HFFc6 (cell line): ENCODE measurements at regions not wholly inside any gene's neighbourhood (a gene's known extent, or its start where the extent isn't known, plus 50 kb on each side); places are given as distances from the start of the nearest gene placed in this dataset.
A peak's percentile ranks its signal among the peaks of the same experiment; 100 is the strongest.

Experiments
- DNase-seq: peaks from one replicate; pipeline ENCODE4 v3.0.0-alpha.2; 2018
- H3K27ac Mint-ChIP-seq: 2 replicates; pipeline ENCODE4 v1.8.0; 2020; ENCODE audit warnings: mild to moderate bottlenecking, mixed read lengths
- H3K27me3 Mint-ChIP-seq: 2 replicates; pipeline ENCODE4 v1.8.0; 2021; ENCODE audit warnings: mild to moderate bottlenecking, moderate library complexity, mixed read lengths; ENCODE audit not compliant: insufficient read depth
- H3K36me3 Mint-ChIP-seq: 2 replicates; pipeline ENCODE4 v1.8.0; 2021; ENCODE audit warnings: low read depth, mixed read lengths
- H3K4me1 Mint-ChIP-seq: 2 replicates; pipeline ENCODE4 v1.8.0; 2020; ENCODE audit warnings: low read depth, mixed read lengths
- H3K4me3 Mint-ChIP-seq: 2 replicates; pipeline ENCODE4 v1.8.0; 2020; ENCODE audit warnings: mild to moderate bottlenecking, moderate library complexity, mixed read lengths
- H3K9me3 Mint-ChIP-seq: 2 replicates; pipeline ENCODE4 v1.8.0; 2020; ENCODE audit warnings: mild to moderate bottlenecking, mixed read lengths
- CTCF ChIP-seq: fragments of 200-600 bp; sonication (generic); IDR thresholded peaks from 2 replicates; pipeline ENCODE4 v1.5.0; 2021; ENCODE audit warnings: antibody characterized with exemption, mild to moderate bottlenecking

GRCh38 chr2:234324116-234324515 lies 172.8 kb downstream of the ARL4C start:
- no peak for DNase-seq
- TF ChIP-seq CTCF = no peak
- H3K27ac Mint-ChIP-seq = no peak overlapping the region
- no peaks in the 10 kb centered on the region for H3K36me3 Mint-ChIP-seq
- no peaks in the 10 kb centered on the region for H3K4me1 Mint-ChIP-seq
- no peaks in the 10 kb centered on the region for H3K9me3 Mint-ChIP-seq
- peaks cover 22% of the 10 kb centered on the region for H3K27me3 Mint-ChIP-seq
- H3K4me3 Mint-ChIP-seq = no peak overlapping the region

GRCh38 chr2:234322766-234323465 lies 174.0 kb downstream of the ARL4C start:
- no peak for TF ChIP-seq CTCF
- H3K9me3 Mint-ChIP-seq = no peaks in the 10 kb centered on the region
- H3K4me1 Mint-ChIP-seq = no peaks in the 10 kb centered on the region
- H3K27me3 Mint-ChIP-seq = peaks cover 25% of the 10 kb centered on the region
- H3K27ac Mint-ChIP-seq = no peak overlapping the region
- H3K36me3 Mint-ChIP-seq = no peaks in the 10 kb centered on the region
- no peak for DNase-seq
- H3K4me3 Mint-ChIP-seq = no peak overlapping the region

- Mint-ChIP-seq H3K9me3 (no peaks in the 10 kb centered on the region), H3K4me1 (no peaks in the 10 kb centered on the region), H3K27me3 (peaks cover 13% of the 10 kb centered on the region; the same call in 1 of the 2 replicates), H3K36me3 (no peaks in the 10 kb centered on the region), H3K4me3 (no peak overlapping the region), H3K27ac (no peak overlapping the region)
- no peak for DNase-seq
- no peak for TF ChIP-seq CTCF
Observed at GRCh38 chr2:234320066-234320465, 176.8 kb downstream of the ARL4C start.

- Mint-ChIP-seq H3K27ac (no peak overlapping the region), H3K4me3 (no peak overlapping the region), H3K4me1 (no peaks in the 10 kb centered on the region), H3K9me3 (no peaks in the 10 kb centered on the region), H3K36me3 (no peaks in the 10 kb centered on the region), H3K27me3 (peaks cover 6% of the 10 kb centered on the region)
- no peak for DNase-seq
- no peak for TF ChIP-seq CTCF
Observed at GRCh38 chr2:234318361-234318760, 178.5 kb downstream of the ARL4C start.

- no peaks in the 10 kb centered on the region for H3K9me3 Mint-ChIP-seq
- peaks cover 8% of the 10 kb centered on the region for H3K27me3 Mint-ChIP-seq
- peaks cover 9% of the 10 kb centered on the region for H3K4me1 Mint-ChIP-seq
- no peak for DNase-seq
- peak overlapping the region; percentile 31; the same call in 1 of the 2 replicates for H3K4me3 Mint-ChIP-seq
- H3K27ac Mint-ChIP-seq = no peak overlapping the region
- H3K36me3 Mint-ChIP-seq = peaks cover 5% of the 10 kb centered on the region
- TF ChIP-seq CTCF = no peak
Observed at GRCh38 chr2:234313558-234313957, 183.3 kb downstream of the ARL4C start.
